T-cell (primary cell): ENCODE measurements at regions not wholly inside any gene's neighbourhood (a gene's known extent, or its start where the extent isn't known, plus 50 kb on each side); places are given as distances from the start of the nearest gene placed in this dataset.
A peak's percentile ranks its signal among the peaks of the same experiment; 100 is the strongest.

Source experiments
- ATAC-seq, 4 experiments: fragments of 200-7000 bp in 3 of 4; fragments of 150-1000 bp in 1 of 4; cut with Tn5 transposase; replicated peaks in 1 of 4; 1 replicate in 3 of 4; 2 replicates in 1 of 4; pipeline ENCODE4 v1.10.0; 2021; ENCODE audit warnings: moderate library complexity in 3 of 4, mild to moderate bottlenecking in 2 of 4, moderate number of reproducible peaks in 1 of 4
- CTCF ChIA-PET, 2 donors: fragments of 300-600 bp; sonication (Branson Sonifier 250); formaldehyde crosslinking; loops; one replicate each; lab custom pipeline; 2022; ENCODE audit warnings: antibody characterized with exemption in 2 of 2; lab: Charles Lee
- POLR2A ChIA-PET, 2 donors: fragments of 300-600 bp; sonication (Branson Sonifier 250); formaldehyde crosslinking; loops; one replicate each; lab custom pipeline; 2022; ENCODE audit warnings: antibody characterized with exemption in 2 of 2; lab: Charles Lee
- DNase-seq, 35 experiments: peaks; one replicate each; pipeline versions ENCODE4 v3.0.0 to v3.0.0-alpha.2; 2013 to 2023
- H3K27ac ChIP-seq: one replicate; pipeline ENCODE4 v1.5.1; 2013; ENCODE audit warnings: low read length
- H3K27me3 ChIP-seq, 2 experiments: replicated peaks in 1 of 2; 1 replicate in 1 of 2; 2 replicates in 1 of 2; pipeline versions ENCODE4 v1.6.1 to v1.7.0; 2013; ENCODE audit warnings: low read length in 1 of 2, mixed read lengths in 1 of 2; ENCODE audit not compliant: control insufficient read depth in 2 of 2, insufficient read depth in 2 of 2; ENCODE audit errors: extremely low read depth in 1 of 2
- H3K36me3 ChIP-seq, 2 donors: 1 replicate in 1 of 2; 2 replicates in 1 of 2; pipeline versions ENCODE4 v1.6.1 to v1.7.0; 2013; ENCODE audit warnings: low read length in 1 of 2; ENCODE audit not compliant: control insufficient read depth in 2 of 2, insufficient read depth in 1 of 2; ENCODE audit errors: extremely low read depth in 1 of 2
- H3K4me1 ChIP-seq, 2 experiments: 1 replicate in 1 of 2; 2 replicates in 1 of 2; pipeline versions ENCODE4 v1.6.1 to v1.7.0; 2013; ENCODE audit warnings: low read length in 2 of 2, mixed read lengths in 1 of 2; ENCODE audit not compliant: insufficient read depth in 2 of 2, control insufficient read depth in 1 of 2; ENCODE audit errors: extremely low read depth in 1 of 2
- H3K4me3 ChIP-seq, 2 donors: 1 replicate in 1 of 2; 2 replicates in 1 of 2; pipeline versions ENCODE4 v1.5.1 to v1.7.0; 2013; ENCODE audit warnings: mild to moderate bottlenecking in 2 of 2, low read length in 1 of 2, moderate library complexity in 1 of 2; ENCODE audit not compliant: control insufficient read depth in 1 of 2; ENCODE audit errors: extremely low read depth in 1 of 2
- H3K9me3 ChIP-seq: 2 replicates; pipeline ENCODE4 v1.7.0; 2013
- H3K27ac Mint-ChIP-seq, 2 donors: one replicate each; pipeline ENCODE4 v1.8.0; 2020 to 2021; ENCODE audit warnings: mild to moderate bottlenecking in 2 of 2, mixed read lengths in 2 of 2
- H3K27me3 Mint-ChIP-seq, 2 donors: one replicate each; pipeline ENCODE4 v1.8.0; 2021 to 2022; ENCODE audit warnings: mixed read lengths in 2 of 2
- H3K36me3 Mint-ChIP-seq: one replicate; pipeline ENCODE4 v1.8.0; 2021; ENCODE audit warnings: mixed read lengths
- H3K4me1 Mint-ChIP-seq, 3 donors: one replicate each; pipeline ENCODE4 v1.8.0; 2020 to 2022; ENCODE audit warnings: mixed read lengths in 3 of 3, mild to moderate bottlenecking in 1 of 3
- H3K4me3 Mint-ChIP-seq, 3 donors: one replicate each; pipeline ENCODE4 v1.8.0; 2020 to 2022; ENCODE audit warnings: mild to moderate bottlenecking in 3 of 3, mixed read lengths in 3 of 3, moderate library complexity in 3 of 3
- H3K9me3 Mint-ChIP-seq, 3 donors: one replicate each; pipeline ENCODE4 v1.8.0; 2020 to 2022; ENCODE audit warnings: mixed read lengths in 3 of 3
- WGBS: methylation state at CpG from one replicate; pipeline ENCODE4 v1.1.5; 2013; ENCODE audit warnings: missing lambda C conversion rate; ENCODE audit not compliant: insufficient coverage; 5-methylcytosine and 5-hydroxymethylcytosine counted together

- ChIA-PET CTCF (no interaction called here), POLR2A (no interaction called here)
- Histone ChIP-seq H3K36me3 (no peaks in the 10 kb centered on the region), H3K4me1 (no peaks in the 10 kb centered on the region), H3K27me3 (no peaks in the 10 kb centered on the region), H3K4me3 (no peak overlapping the region), H3K9me3 (no peaks in the 10 kb centered on the region), H3K27ac (no peak overlapping the region)
- no peak for ATAC-seq
- DNase-seq: no peak
- Mint-ChIP-seq H3K9me3 (peaks cover 19 to 27% (median 23%) of the 10 kb centered on the region in 3 donors), H3K36me3 (no peaks in the 10 kb centered on the region), H3K27me3 (no peaks in the 10 kb centered on the region), H3K4me1 (no peaks in the 10 kb centered on the region), H3K27ac (no peak overlapping the region), H3K4me3 (no peak overlapping the region)
- WGBS: 46% methylated on average over 2 of the region's 2 CpGs
Observed at GRCh38 chr4:187208651-187209050, 485.0 kb upstream of the FAT1 start.

- H3K36me3 ChIP-seq: no peaks in the 10 kb centered on the region
- no peaks in the 10 kb centered on the region for H3K9me3 ChIP-seq
- 88% methylated on average over 7 of the region's 11 CpGs for WGBS
- H3K27ac ChIP-seq: no peak overlapping the region
- H3K4me1 Mint-ChIP-seq: no peaks in the 10 kb centered on the region
- ChIA-PET CTCF (no interaction called here), POLR2A (no interaction called here)
- H3K9me3 Mint-ChIP-seq: peaks cover 16 to 24% (median 17%) of the 10 kb centered on the region in 3 donors
- no peaks in the 10 kb centered on the region for H3K27me3 Mint-ChIP-seq
- H3K4me3 ChIP-seq: no peak overlapping the region
- no peaks in the 10 kb centered on the region for H3K4me1 ChIP-seq
- no peak overlapping the region for H3K4me3 Mint-ChIP-seq
- DNase-seq (no peak), ATAC-seq (no peak)
- no peaks in the 10 kb centered on the region for H3K27me3 ChIP-seq
- no peak overlapping the region for H3K27ac Mint-ChIP-seq
- H3K36me3 Mint-ChIP-seq: no peaks in the 10 kb centered on the region
Observed at GRCh38 chr4:187209921-187210613, 486.4 kb upstream of the FAT1 start.

GRCh38 chr4:187212446-187213080 lies 488.9 kb upstream of the FAT1 start:
- Mint-ChIP-seq H3K9me3 (peaks cover 13 to 34% (median 25%) of the 10 kb centered on the region in 3 donors), H3K4me3 (no peak overlapping the region), H3K4me1 (no peaks in the 10 kb centered on the region), H3K36me3 (no peaks in the 10 kb centered on the region), H3K27ac (no peak overlapping the region), H3K27me3 (no peaks in the 10 kb centered on the region)
- DNase-seq (no peak), ATAC-seq (no peak)
- H3K27ac ChIP-seq: no peak overlapping the region
- 100% methylated on average over 1 of the region's 9 CpGs for WGBS
- ChIA-PET CTCF (no interaction called here), POLR2A (no interaction called here)
- no peaks in the 10 kb centered on the region for H3K36me3 ChIP-seq
- no peaks in the 10 kb centered on the region for H3K4me1 ChIP-seq
- H3K9me3 ChIP-seq: no peaks in the 10 kb centered on the region
- no peak overlapping the region for H3K4me3 ChIP-seq
- H3K27me3 ChIP-seq: no peaks in the 10 kb centered on the region

- H3K36me3 ChIP-seq: no peaks in the 10 kb centered on the region
- no peak for DNase-seq
- ATAC-seq: no peak
- no peak overlapping the region for H3K27ac ChIP-seq
- no peaks in the 10 kb centered on the region for H3K9me3 ChIP-seq
- no peak overlapping the region for H3K4me3 ChIP-seq
- Mint-ChIP-seq H3K36me3 (no peaks in the 10 kb centered on the region), H3K27me3 (no peaks in the 10 kb centered on the region), H3K4me3 (no peak overlapping the region), H3K9me3 (peaks cover 9 to 31% (median 19%) of the 10 kb centered on the region in 3 donors), H3K4me1 (no peaks in the 10 kb centered on the region), H3K27ac (no peak overlapping the region)
- H3K27me3 ChIP-seq: no peaks in the 10 kb centered on the region
- H3K4me1 ChIP-seq: no peaks in the 10 kb centered on the region
- CTCF ChIA-PET: no interaction called here
- WGBS: 87% methylated on average over 7 of the region's 17 CpGs
- POLR2A ChIA-PET: no interaction called here
Observed at GRCh38 chr4:187215438-187215837, 491.8 kb upstream of the FAT1 start.

- H3K27ac ChIP-seq: no peak overlapping the region
- no peaks in the 10 kb centered on the region for H3K4me1 ChIP-seq
- CTCF ChIA-PET: no interaction called here
- no peak overlapping the region for H3K4me3 Mint-ChIP-seq
- H3K36me3 Mint-ChIP-seq: no peaks in the 10 kb centered on the region
- peaks cover 7 to 13% (median 11%) of the 10 kb centered on the region in 3 donors for H3K9me3 Mint-ChIP-seq
- H3K36me3 ChIP-seq: no peaks in the 10 kb centered on the region
- DNase-seq: no peak
- no peaks in the 10 kb centered on the region for H3K9me3 ChIP-seq
- H3K4me3 ChIP-seq: no peak overlapping the region
- no peaks in the 10 kb centered on the region for H3K27me3 ChIP-seq
- H3K27me3 Mint-ChIP-seq: no peaks in the 10 kb centered on the region
- no peaks in the 10 kb centered on the region for H3K4me1 Mint-ChIP-seq
- ATAC-seq: no peak
- peak overlapping the region in 1 of 2 donors; percentile 12 for H3K27ac Mint-ChIP-seq
- POLR2A ChIA-PET: no interaction called here
- WGBS: 94% methylated on average over 9 of the region's 20 CpGs
Observed at GRCh38 chr4:187218705-187219245, 495.1 kb upstream of the FAT1 start.

GRCh38 chr4:187224560-187224959 lies 500.9 kb upstream of the FAT1 start:
- Mint-ChIP-seq H3K9me3 (peaks cover 11 to 18% (median 15%) of the 10 kb centered on the region in 3 donors), H3K4me1 (no peaks in the 10 kb centered on the region), H3K27me3 (no peaks in the 10 kb centered on the region), H3K36me3 (no peaks in the 10 kb centered on the region), H3K4me3 (no peak overlapping the region), H3K27ac (no peak overlapping the region)
- Histone ChIP-seq H3K36me3 (no peaks in the 10 kb centered on the region), H3K4me1 (no peaks in the 10 kb centered on the region), H3K4me3 (no peak overlapping the region), H3K9me3 (no peaks in the 10 kb centered on the region), H3K27ac (no peak overlapping the region), H3K27me3 (no peaks in the 10 kb centered on the region)
- ChIA-PET POLR2A (no interaction called here), CTCF (no interaction called here)
- no peak for DNase-seq
- WGBS: 94% methylated on average over 3 of the region's 5 CpGs
- no peak for ATAC-seq
